Mucosa of descending colon (tissue), 3 donors: ENCODE measurements at regions not wholly inside any gene's neighbourhood (a gene's known extent, or its start where the extent isn't known, plus 50 kb on each side); places are given as distances from the start of the nearest gene placed in this dataset.
A peak's percentile ranks its signal among the peaks of the same experiment; 100 is the strongest.

ENCODE experiments used
- ATAC-seq: fragments of 200-7000 bp; cut with Tn5 transposase; one replicate; pipeline ENCODE4 v1.9.1; 2020; ENCODE audit warnings: mild to moderate bottlenecking, moderate library complexity
- DNase-seq, 3 donors: peaks; one replicate each; pipeline ENCODE4 v3.0.0-alpha.2; 2020
- H3K36me3 ChIP-seq: fragments of 200-600 bp; one replicate; pipeline ENCODE4 v1.8.0; 2021; ENCODE audit warnings: low read depth, mild to moderate bottlenecking
- H3K4me1 ChIP-seq: fragments of 200-600 bp; one replicate; pipeline ENCODE4 v1.8.0; 2021; ENCODE audit warnings: low read depth, mild to moderate bottlenecking
- H3K4me3 ChIP-seq: fragments of 200-600 bp; one replicate; pipeline ENCODE4 v1.8.0; 2021; ENCODE audit warnings: mild to moderate bottlenecking
- H3K9me3 ChIP-seq: fragments of 200-600 bp; one replicate; pipeline ENCODE4 v1.8.0; 2021; ENCODE audit warnings: mild to moderate bottlenecking
- CTCF ChIP-seq: fragments of 200-600 bp; IDR thresholded peaks from one replicate; pipeline ENCODE4 v1.8.0; 2022; ENCODE audit warnings: antibody characterized with exemption, mild to moderate bottlenecking
- intact Hi-C, 2 donors: fragments of 100-400 bp; cut with DNase I in 1 of 2; cut with micrococcal nuclease in 1 of 2; formaldehyde crosslinking; loops; one replicate each; pipeline versions ENCODE4 v1.11.0 to v1.11.1; 2022; cut with DNase I, micrococcal nuclease
- donor health status: DM: no; HTN: no; CAD: no; lungs with moderate emphysema.
- donor health status: DM: no; HTN: no; CAD: no.
- donor health status: DM: no; HTN: yes; CAD: no.

GRCh38 chr15:39180030-39180429, 400.8 kb upstream of the THBS1 start:
- intact Hi-C loops: no loop called here
- H3K9me3 ChIP-seq: no peaks in the 10 kb centered on the region
- peaks cover 8% of the 10 kb centered on the region for H3K4me1 ChIP-seq
- H3K36me3 ChIP-seq: no peaks in the 10 kb centered on the region
- no peak overlapping the region for H3K4me3 ChIP-seq
- DNase-seq (no peak), ATAC-seq (no peak)
- TF ChIP-seq CTCF: no peak

GRCh38 chr15:39180483-39180933, 400.4 kb upstream of the THBS1 start:
- intact Hi-C loops: no loop called here
- no peak for TF ChIP-seq CTCF
- DNase-seq: no peak

GRCh38 chr15:39181056-39181747, 399.7 kb upstream of the THBS1 start:
- intact Hi-C loops: no loop called here
- Histone ChIP-seq H3K9me3 (no peaks in the 10 kb centered on the region), H3K4me1 (peaks cover 8% of the 10 kb centered on the region), H3K36me3 (no peaks in the 10 kb centered on the region), H3K4me3 (no peak overlapping the region)
- no peak for TF ChIP-seq CTCF
- no peak for DNase-seq
- no peak for ATAC-seq

More at GRCh38 chr15:39180483-39180933, 400.4 kb upstream of the THBS1 start:
- no peaks in the 10 kb centered on the region for H3K36me3 ChIP-seq
- ATAC-seq: no peak
- H3K4me1 ChIP-seq: peaks cover 8% of the 10 kb centered on the region
- H3K9me3 ChIP-seq: no peaks in the 10 kb centered on the region
- H3K4me3 ChIP-seq: no peak overlapping the region

- ATAC-seq (peak; percentile 85), DNase-seq (no peak)
- H3K9me3 ChIP-seq: no peaks in the 10 kb centered on the region
- no peak overlapping the region for H3K4me3 ChIP-seq
- intact Hi-C loops: no loop called here
- TF ChIP-seq CTCF: no peak
- H3K36me3 ChIP-seq: no peaks in the 10 kb centered on the region
- peaks cover 8% of the 10 kb centered on the region for H3K4me1 ChIP-seq
Observed at GRCh38 chr15:39181940-39182339, 398.9 kb upstream of the THBS1 start.

GRCh38 chr15:39183164-39183881, 397.6 kb upstream of the THBS1 start:
- TF ChIP-seq CTCF: no peak
- DNase-seq (no peak), ATAC-seq (no peak)
- no peaks in the 10 kb centered on the region for H3K9me3 ChIP-seq
- intact Hi-C loops: no loop called here
- peaks cover 8% of the 10 kb centered on the region for H3K4me1 ChIP-seq
- H3K36me3 ChIP-seq: no peaks in the 10 kb centered on the region
- H3K4me3 ChIP-seq: no peak overlapping the region
